Effector memory CD8-positive, alpha-beta T cell (primary cell): ENCODE measurements at regions not wholly inside any gene's neighbourhood (a gene's known extent, or its start where the extent isn't known, plus 50 kb on each side); places are given as distances from the start of the nearest gene placed in this dataset.

Source experiments
- ATAC-seq: fragments of 150-1000 bp; cut with Tn5 transposase; replicated peaks from 2 replicates; pipeline ENCODE4 v1.10.0; 2021; ENCODE audit warnings: mild to moderate bottlenecking, moderate library complexity
- DNase-seq, 3 experiments: peaks; one replicate each; pipeline ENCODE4 v3.0.0; 2021
- H3K27ac Mint-ChIP-seq, 2 donors: one replicate each; pipeline ENCODE4 v1.8.0; 2022; ENCODE audit warnings: mild to moderate bottlenecking in 2 of 2, mixed read lengths in 2 of 2, moderate library complexity in 2 of 2
- H3K27me3 Mint-ChIP-seq, 2 donors: one replicate each; pipeline ENCODE4 v1.8.0; 2022; ENCODE audit warnings: mixed read lengths in 2 of 2
- H3K36me3 Mint-ChIP-seq: one replicate; pipeline ENCODE4 v1.8.0; 2022; ENCODE audit warnings: mild to moderate bottlenecking, moderate library complexity, mixed read lengths; ENCODE audit not compliant: insufficient read depth
- H3K4me1 Mint-ChIP-seq, 2 donors: one replicate each; pipeline ENCODE4 v1.8.0; 2022; ENCODE audit warnings: low read depth in 2 of 2, mixed read lengths in 2 of 2
- H3K4me3 Mint-ChIP-seq, 2 donors: one replicate each; pipeline ENCODE4 v1.8.0; 2022; ENCODE audit warnings: mild to moderate bottlenecking in 2 of 2, mixed read lengths in 2 of 2, moderate library complexity in 2 of 2
- H3K9me3 Mint-ChIP-seq, 2 donors: one replicate each; pipeline ENCODE4 v1.8.0; 2022; ENCODE audit warnings: mixed read lengths in 2 of 2

DNA sequence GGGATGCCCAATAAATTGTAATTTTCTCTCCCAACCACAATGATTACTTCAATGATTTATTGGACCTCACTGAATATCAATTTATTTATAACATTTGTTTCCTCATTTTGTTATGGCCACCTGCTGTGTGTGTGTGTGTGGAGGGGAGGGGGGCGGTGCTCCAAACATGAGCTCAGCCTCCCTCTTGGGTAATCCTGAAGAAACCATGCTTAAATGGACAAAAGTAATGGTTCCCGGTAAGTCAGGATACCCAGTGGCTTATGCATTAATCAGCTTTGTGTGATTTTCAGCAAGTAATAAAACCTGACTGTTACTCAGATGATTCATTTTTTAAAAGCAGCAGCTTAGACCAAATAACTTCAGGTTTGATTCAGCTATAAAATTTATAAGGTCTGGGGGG, 495.1 kb upstream of the MEX3C start:
- DNase-seq (no peak), ATAC-seq (no peak)
- Mint-ChIP-seq H3K36me3 (no peaks in the 10 kb centered on the region), H3K4me3 (no peak overlapping the region), H3K9me3 (peaks cover 2 to 4% of the 10 kb centered on the region in 2 donors), H3K4me1 (no peaks in the 10 kb centered on the region), H3K27me3 (no peaks in the 10 kb centered on the region), H3K27ac (no peak overlapping the region)

DNA sequence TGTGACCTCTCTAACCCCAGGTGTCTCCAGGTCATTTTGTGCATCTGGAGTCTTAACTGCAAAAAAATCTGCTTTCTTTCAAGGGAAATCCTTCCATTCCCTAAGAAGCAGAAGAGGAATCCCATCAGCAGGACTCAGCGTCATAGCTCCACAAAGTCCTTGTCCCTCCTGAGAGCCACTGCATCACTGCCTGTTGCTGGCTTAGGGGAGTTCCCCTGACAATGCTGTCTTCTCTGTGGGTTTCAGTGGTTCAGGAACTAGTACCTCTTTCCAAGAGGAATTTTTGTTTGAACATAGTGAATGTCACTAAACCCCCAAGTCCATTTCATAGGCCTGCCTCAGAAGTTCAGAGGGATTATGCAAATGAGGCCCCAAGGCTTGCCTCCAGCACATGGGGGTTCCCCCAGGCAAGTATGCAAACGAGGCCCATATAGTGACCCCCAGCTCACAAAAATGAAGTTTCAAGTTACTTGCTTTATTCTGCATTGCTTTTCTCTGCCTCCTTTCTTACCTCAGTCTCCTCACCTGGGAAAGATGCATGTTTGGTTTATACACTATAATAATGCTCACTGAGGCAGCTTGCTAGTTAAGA, 513.9 kb upstream of the MEX3C start:
- H3K36me3 Mint-ChIP-seq: no peaks in the 10 kb centered on the region
- peaks cover 5 to 18% of the 10 kb centered on the region in 2 donors for H3K27me3 Mint-ChIP-seq
- H3K27ac Mint-ChIP-seq: no peak overlapping the region
- ATAC-seq: no peak
- no peak for DNase-seq
- no peaks in the 10 kb centered on the region for H3K4me1 Mint-ChIP-seq
- H3K9me3 Mint-ChIP-seq: peaks cover 20 to 28% of the 10 kb centered on the region in 2 donors
- no peak overlapping the region for H3K4me3 Mint-ChIP-seq

DNA sequence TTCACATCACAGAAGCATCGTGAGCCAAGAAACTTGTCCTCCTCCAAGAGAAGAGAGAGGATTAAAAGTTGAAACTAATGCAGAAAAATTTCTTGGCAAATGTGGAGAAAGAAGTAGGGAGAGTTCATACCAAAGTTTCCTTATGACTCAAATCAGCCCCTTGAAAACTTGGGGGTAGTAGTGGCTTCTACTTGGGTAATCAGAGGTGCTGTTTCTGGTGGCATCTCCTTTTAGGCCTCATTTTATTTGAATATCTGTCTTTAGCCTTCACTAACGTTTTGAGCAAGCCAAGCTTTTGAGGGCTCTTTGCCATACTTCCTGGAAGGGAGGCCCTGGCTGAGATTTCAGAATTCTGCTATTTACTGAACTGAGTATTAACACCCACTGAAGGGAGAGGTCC, 515.3 kb upstream of the MEX3C start:
- ATAC-seq: no peak
- Mint-ChIP-seq H3K4me3 (no peak overlapping the region), H3K27ac (no peak overlapping the region), H3K9me3 (peaks cover 11 to 14% of the 10 kb centered on the region in 2 donors), H3K4me1 (no peaks in the 10 kb centered on the region), H3K36me3 (no peaks in the 10 kb centered on the region), H3K27me3 (peaks cover 4 to 10% of the 10 kb centered on the region in 2 donors)
- DNase-seq: no peak

DNA sequence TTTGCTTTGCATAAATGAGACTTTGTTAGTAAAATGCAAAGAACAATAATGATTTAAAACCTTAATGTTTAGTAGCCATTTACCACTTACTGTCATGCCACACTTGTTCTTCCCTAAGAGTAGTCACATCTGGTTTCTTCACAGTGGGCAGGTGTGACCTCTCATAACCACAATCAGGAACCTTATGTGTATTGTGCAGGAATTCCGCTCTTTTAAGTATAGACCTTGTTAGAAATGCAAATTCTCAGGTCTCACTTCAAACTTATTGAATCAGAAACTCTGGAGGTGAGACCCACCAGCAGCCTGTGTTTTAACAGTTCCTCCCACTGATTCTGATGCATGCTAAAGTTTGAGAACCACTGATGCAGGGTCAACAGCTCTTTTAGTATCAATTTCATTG, 518.8 kb upstream of the MEX3C start:
- Mint-ChIP-seq H3K27ac (no peak overlapping the region), H3K9me3 (peaks cover 0 to 3% of the 10 kb centered on the region in 2 donors), H3K36me3 (no peaks in the 10 kb centered on the region), H3K4me3 (no peak overlapping the region), H3K4me1 (no peaks in the 10 kb centered on the region), H3K27me3 (no peaks in the 10 kb centered on the region)
- DNase-seq (no peak), ATAC-seq (no peak)

DNA sequence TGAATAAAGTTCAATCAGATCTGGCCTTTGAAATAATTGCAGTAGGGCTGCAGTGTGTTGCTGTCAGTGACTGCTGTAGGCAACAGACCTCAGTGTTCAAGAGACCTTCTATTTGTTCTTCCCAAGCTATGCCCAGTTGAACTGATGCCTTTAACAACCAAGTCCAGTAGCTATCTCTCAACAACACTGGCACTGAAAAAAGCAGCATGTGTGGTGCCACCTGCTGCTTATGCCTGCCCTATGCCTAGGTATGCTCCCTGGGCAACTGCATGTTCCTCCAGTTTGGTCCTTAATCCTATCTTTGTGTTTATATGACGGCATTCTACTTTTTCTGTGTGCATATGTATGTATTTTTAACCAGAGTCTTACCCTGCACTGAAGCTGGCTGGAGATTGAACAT, 523.9 kb upstream of the MEX3C start:
- DNase-seq (no peak), ATAC-seq (no peak)
- Mint-ChIP-seq H3K4me3 (no peak overlapping the region), H3K27me3 (no peaks in the 10 kb centered on the region), H3K36me3 (no peaks in the 10 kb centered on the region), H3K27ac (no peak overlapping the region), H3K4me1 (no peaks in the 10 kb centered on the region), H3K9me3 (no peaks in the 10 kb centered on the region)

DNA sequence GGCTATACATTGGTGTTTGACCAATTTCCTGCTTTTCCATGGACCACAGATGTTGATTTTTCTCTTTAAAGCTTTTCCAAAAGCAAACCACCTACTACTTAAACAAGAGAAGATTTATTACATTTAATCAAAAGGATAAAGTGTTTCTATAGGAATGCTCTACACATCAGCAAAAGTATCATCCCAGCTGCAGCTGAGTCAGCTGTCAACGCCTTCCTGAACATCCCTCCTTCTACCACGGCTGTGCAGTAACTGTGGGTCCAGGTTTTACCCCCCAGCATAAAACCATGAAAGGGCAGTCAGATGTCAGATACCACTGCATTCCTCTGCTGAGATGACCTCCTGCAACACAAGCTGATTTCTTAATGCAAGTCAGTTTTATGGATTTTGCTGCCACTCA, 524.5 kb upstream of the MEX3C start:
- H3K9me3 Mint-ChIP-seq: no peaks in the 10 kb centered on the region
- no peaks in the 10 kb centered on the region for H3K27me3 Mint-ChIP-seq
- H3K36me3 Mint-ChIP-seq: no peaks in the 10 kb centered on the region
- H3K4me1 Mint-ChIP-seq: no peaks in the 10 kb centered on the region
- DNase-seq (no peak), ATAC-seq (no peak)
- H3K27ac Mint-ChIP-seq: no peak overlapping the region
- no peak overlapping the region for H3K4me3 Mint-ChIP-seq

DNA sequence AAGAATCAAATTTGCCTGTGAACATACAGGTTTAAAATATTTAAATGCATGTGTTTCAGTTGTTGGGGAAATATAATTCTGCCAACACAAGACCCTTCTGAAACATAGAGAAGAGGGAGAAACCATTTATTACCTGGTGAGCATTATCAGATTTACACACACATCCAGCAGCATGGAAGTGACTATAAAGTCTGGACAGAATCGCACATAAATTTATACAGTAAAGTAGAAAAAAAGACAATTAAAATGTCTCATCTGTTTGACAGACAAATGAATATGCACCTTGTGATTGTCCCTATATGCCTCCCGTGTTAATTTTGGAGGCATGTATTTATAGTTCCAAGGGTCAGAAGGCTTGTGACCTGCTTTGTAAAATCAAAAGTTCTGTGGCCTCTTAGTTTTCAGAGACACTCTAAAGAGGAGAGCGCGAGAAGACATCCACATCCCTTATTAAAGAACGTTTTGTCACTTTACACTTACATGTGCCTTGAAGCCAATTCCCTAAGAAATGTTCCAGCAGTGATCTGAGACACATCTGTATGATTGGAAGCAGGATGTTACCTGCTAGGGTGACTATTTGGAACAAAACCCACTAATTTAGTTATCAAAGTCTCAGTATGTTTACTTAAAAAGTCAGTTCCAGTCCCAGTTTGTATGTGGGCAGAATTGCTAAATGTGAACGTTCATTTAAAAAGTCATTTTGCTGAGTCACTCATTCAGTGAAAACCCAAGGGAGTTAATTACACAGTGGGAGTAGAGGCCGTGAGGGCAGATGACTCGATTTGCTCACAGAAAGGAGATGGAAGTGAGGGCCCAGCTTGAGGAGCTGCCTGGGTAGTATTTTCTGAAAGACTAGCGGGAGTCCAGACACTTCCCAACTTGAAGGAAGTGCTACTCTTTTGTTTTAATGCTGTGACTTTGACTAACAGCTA, 527.6 kb upstream of the MEX3C start:
- DNase-seq: no peak
- Mint-ChIP-seq H3K4me3 (no peak overlapping the region), H3K9me3 (no peaks in the 10 kb centered on the region), H3K27me3 (no peaks in the 10 kb centered on the region), H3K27ac (no peak overlapping the region), H3K36me3 (no peaks in the 10 kb centered on the region), H3K4me1 (no peaks in the 10 kb centered on the region)
- no peak for ATAC-seq

DNA sequence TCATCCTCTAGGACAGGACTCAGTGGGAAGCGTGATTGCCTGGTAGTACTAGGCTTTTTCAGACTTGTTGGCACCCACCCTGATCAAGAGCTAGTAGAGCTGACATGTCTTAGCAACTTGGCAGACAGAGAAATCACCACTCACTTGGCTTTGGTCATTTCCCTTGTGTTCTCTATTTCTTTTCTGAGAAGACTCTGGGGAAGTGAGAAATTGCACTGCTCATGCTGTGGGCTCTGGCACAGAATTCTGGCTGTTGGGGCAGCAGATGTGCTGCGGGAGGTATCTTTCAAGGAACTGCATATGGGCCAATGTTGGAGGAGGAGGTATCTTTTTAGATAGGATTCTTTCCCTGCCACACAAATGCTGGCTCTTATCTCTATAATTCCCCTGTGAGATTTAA, 529.1 kb upstream of the MEX3C start:
- no peaks in the 10 kb centered on the region for H3K9me3 Mint-ChIP-seq
- H3K27ac Mint-ChIP-seq: no peak overlapping the region
- no peaks in the 10 kb centered on the region for H3K36me3 Mint-ChIP-seq
- H3K4me3 Mint-ChIP-seq: no peak overlapping the region
- DNase-seq: no peak
- ATAC-seq: no peak
- H3K4me1 Mint-ChIP-seq: no peaks in the 10 kb centered on the region
- H3K27me3 Mint-ChIP-seq: no peaks in the 10 kb centered on the region

DNA sequence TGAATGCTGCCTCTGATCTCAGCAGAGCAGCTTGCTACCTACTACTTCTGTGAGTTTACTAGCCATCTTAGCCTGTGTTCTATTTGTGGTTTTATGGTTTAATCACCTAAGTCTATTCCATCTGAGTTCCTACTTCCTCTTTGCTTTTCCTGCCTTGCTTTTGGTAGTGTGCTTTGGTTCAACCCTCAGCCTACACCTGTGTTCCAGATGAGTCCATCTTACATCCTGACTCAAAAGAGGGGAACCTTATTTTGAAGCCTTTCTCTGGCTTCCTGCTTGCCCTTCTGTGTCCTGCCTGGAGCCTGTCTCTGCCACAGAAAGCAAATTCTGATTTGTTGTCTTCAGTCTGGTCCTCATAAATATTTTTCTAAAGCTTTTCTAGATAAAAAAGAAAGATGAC, 530.3 kb upstream of the MEX3C start:
- Mint-ChIP-seq H3K27ac (no peak overlapping the region), H3K36me3 (no peaks in the 10 kb centered on the region), H3K27me3 (no peaks in the 10 kb centered on the region), H3K4me3 (no peak overlapping the region), H3K4me1 (no peaks in the 10 kb centered on the region), H3K9me3 (no peaks in the 10 kb centered on the region)
- DNase-seq (no peak), ATAC-seq (no peak)

DNA sequence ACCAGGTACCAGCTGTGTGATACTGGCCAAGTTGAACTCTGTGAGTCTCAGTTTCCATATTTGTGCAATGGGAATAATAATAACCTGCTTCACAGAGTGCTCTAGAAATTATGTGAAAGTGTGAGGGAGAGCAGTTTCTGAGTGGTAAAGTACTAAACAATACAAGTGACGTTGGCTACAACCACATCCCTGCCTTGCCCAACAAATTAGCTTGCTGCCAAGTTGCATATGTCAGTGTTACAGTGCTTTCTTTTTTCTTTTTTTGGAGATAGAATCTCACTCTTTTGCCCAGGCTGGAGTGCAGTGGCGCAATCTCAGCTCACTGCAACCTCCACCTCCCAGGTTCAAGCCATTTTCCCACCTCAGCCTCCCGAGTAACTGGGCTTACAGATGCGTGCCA, 533.6 kb upstream of the MEX3C start:
- DNase-seq: no peak
- H3K4me1 Mint-ChIP-seq: no peaks in the 10 kb centered on the region
- no peaks in the 10 kb centered on the region for H3K9me3 Mint-ChIP-seq
- no peak for ATAC-seq
- H3K27ac Mint-ChIP-seq: no peak overlapping the region
- no peak overlapping the region for H3K4me3 Mint-ChIP-seq
- no peaks in the 10 kb centered on the region for H3K36me3 Mint-ChIP-seq
- no peaks in the 10 kb centered on the region for H3K27me3 Mint-ChIP-seq

DNA sequence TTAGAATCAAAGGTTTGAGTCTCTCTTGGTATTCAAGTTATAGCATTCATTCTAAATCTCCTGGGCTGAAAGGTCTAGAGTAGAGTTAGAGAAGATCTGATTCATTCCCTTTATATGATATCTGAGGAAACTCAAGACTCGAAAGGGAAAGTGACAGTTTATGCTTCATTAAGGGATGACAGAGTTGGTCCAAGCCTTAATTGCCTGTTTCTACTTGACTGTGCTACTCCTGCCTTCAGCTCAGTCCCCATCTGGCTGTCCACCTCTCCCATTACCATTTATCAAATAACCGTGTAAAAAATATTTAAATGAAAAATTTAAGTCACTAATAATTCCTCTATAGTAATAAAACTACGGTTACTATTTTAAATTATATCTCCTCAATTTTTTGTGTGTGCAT, 537.1 kb upstream of the MEX3C start:
- Mint-ChIP-seq H3K4me1 (no peaks in the 10 kb centered on the region), H3K4me3 (no peak overlapping the region), H3K9me3 (peaks cover 0 to 2% of the 10 kb centered on the region in 2 donors), H3K27me3 (no peaks in the 10 kb centered on the region), H3K36me3 (no peaks in the 10 kb centered on the region), H3K27ac (no peak overlapping the region)
- no peak for DNase-seq
- no peak for ATAC-seq

DNA sequence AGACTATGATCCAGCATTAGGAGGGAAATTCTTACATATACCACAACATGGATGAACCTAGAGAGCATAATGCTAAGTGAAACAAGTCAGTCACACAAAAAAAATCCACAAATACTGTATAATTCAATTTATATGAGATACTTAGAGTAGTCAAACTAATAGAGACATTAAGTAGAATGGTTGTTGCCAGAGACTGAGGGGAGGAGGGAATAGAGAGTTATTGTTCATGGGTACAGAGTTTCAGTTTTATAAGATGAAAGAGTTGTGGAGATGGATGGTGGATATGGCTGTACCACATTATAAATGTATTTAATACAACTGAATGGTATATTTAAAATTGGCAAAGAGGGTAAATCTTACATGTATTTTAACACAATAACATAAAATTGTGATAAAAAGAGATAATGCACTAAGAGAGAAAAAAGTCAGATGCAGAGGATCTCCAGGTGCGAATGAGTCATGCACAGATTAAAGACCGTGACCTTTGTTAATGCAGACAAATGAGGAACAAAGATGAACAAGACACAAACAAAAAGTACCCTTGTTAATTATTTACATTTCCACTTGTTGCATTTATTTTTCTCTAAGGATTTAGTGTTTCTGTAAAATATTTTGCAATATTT, 541.7 kb upstream of the MEX3C start:
- Mint-ChIP-seq H3K36me3 (no peaks in the 10 kb centered on the region), H3K4me3 (no peak overlapping the region), H3K9me3 (peaks cover 0 to 2% of the 10 kb centered on the region in 2 donors), H3K27me3 (no peaks in the 10 kb centered on the region), H3K4me1 (no peaks in the 10 kb centered on the region), H3K27ac (no peak overlapping the region)
- DNase-seq (no peak), ATAC-seq (no peak)

DNA sequence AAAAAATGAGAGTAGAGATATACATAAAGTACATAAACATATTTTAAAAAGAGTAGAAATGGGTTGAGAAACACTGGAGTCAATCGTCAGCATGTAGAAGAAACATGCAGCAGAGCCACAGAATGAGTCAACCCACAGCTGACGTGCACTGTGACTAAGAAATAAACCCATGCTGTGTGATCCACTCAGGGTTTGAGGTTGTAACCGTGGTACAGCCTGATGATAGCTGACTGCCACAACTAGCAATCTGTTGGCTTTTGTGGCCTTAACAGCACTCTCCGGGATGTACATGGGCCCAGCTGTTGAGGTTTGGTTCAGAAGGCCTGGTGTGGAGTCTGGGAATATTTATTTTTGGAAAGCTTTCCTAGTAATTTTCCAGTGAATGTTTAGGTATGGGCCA, 554.4 kb upstream of the MEX3C start:
- ATAC-seq (no peak), DNase-seq (no peak)
- Mint-ChIP-seq H3K4me1 (no peaks in the 10 kb centered on the region), H3K4me3 (no peak overlapping the region), H3K27ac (no peak overlapping the region), H3K27me3 (no peaks in the 10 kb centered on the region), H3K36me3 (no peaks in the 10 kb centered on the region), H3K9me3 (peaks cover 0 to 3% of the 10 kb centered on the region in 2 donors)
